ENCODE measurements at regions not wholly inside any gene's neighbourhood (a gene's known extent, or its start where the extent isn't known, plus 50 kb on each side); places are given as distances from the start of the nearest gene placed in this dataset.
A peak's percentile ranks its signal among the peaks of the same experiment; 100 is the strongest.

GRCh38 chr6:99833034-99833433 is 161.0 kb downstream of the MCHR2 start:
- intact Hi-C loops (cut with micrococcal nuclease): no loop called here
- Histone ChIP-seq H3K27ac (ENCODE audit: low read depth, low read length) (no peak overlapping the region), H3K4me1 (ENCODE audit: insufficient read depth, low read length) (no peaks in the 10 kb centered on the region), H3K36me3 (ENCODE audit: insufficient read depth, low read length) (no peaks in the 10 kb centered on the region), H3K27me3 (ENCODE audit: insufficient read depth, low read length) (no peaks in the 10 kb centered on the region), H3K4me3 (ENCODE audit: low read length in 2 of 2) (no peak overlapping the region), H3K9me3 (ENCODE audit: control insufficient read depth in 1 of 2, low read length in 2 of 2) (no peaks in the 10 kb centered on the region)
- peaks cover 0 to 1% of the 10 kb centered on the region in 2 donors for H3K27me3 Mint-ChIP-seq
- H3K36me3 Mint-ChIP-seq: no peaks in the 10 kb centered on the region
- no peak overlapping the region for H3K4me3 Mint-ChIP-seq
- peak overlapping the region in 1 of 7 donors; percentile 61 for H3K27ac Mint-ChIP-seq
- no peaks in the 10 kb centered on the region for H3K4me1 Mint-ChIP-seq
- ChIA-PET POLR2A (ENCODE audit: partially characterized antibody) (no interaction called here), CTCF (ENCODE audit: partially characterized antibody) (no interaction called here)
- no peak for DNase-seq
- no peaks in the 10 kb centered on the region for H3K9me3 Mint-ChIP-seq

GRCh38 chr6:99836471-99836870 is 157.6 kb downstream of the MCHR2 start:
- no peaks in the 10 kb centered on the region for H3K27me3 ChIP-seq (ENCODE audit: insufficient read depth, low read length)
- Mint-ChIP-seq H3K36me3 (no peaks in the 10 kb centered on the region), H3K27me3 (peaks cover 1 to 6% of the 10 kb centered on the region in 2 donors), H3K4me1 (no peaks in the 10 kb centered on the region), H3K9me3 (no peaks in the 10 kb centered on the region), H3K27ac (no peak overlapping the region), H3K4me3 (no peak overlapping the region)
- no peaks in the 10 kb centered on the region for H3K9me3 ChIP-seq (ENCODE audit: control insufficient read depth in 1 of 2, low read length in 2 of 2)
- no peaks in the 10 kb centered on the region for H3K4me1 ChIP-seq (ENCODE audit: insufficient read depth, low read length)
- intact Hi-C loops (cut with micrococcal nuclease): no loop called here
- ChIA-PET CTCF (ENCODE audit: partially characterized antibody) (no interaction called here), POLR2A (ENCODE audit: partially characterized antibody) (no interaction called here)
- no peak overlapping the region for H3K4me3 ChIP-seq (ENCODE audit: low read length in 2 of 2)
- H3K27ac ChIP-seq (ENCODE audit: low read depth, low read length): no peak overlapping the region
- H3K36me3 ChIP-seq (ENCODE audit: insufficient read depth, low read length): no peaks in the 10 kb centered on the region
- DNase-seq: no peak

- H3K27me3 Mint-ChIP-seq: peaks cover 4 to 7% of the 10 kb centered on the region in 2 donors
- intact Hi-C loops (cut with micrococcal nuclease): no loop called here
- no peak overlapping the region for H3K27ac Mint-ChIP-seq
- Histone ChIP-seq H3K36me3 (ENCODE audit: insufficient read depth, low read length) (no peaks in the 10 kb centered on the region), H3K9me3 (ENCODE audit: control insufficient read depth in 1 of 2, low read length in 2 of 2) (no peaks in the 10 kb centered on the region), H3K4me1 (ENCODE audit: insufficient read depth, low read length) (no peaks in the 10 kb centered on the region), H3K4me3 (ENCODE audit: low read length in 2 of 2) (no peak overlapping the region), H3K27me3 (ENCODE audit: insufficient read depth, low read length) (no peaks in the 10 kb centered on the region), H3K27ac (ENCODE audit: low read depth, low read length) (no peak overlapping the region)
- no peak for DNase-seq
- peaks cover 0 to 1% (median 0%) of the 10 kb centered on the region in 8 donors for H3K9me3 Mint-ChIP-seq
- ChIA-PET CTCF (ENCODE audit: partially characterized antibody) (interaction anchor here (1.2 kb wide), 1 partner anchor 30 kb away, joined by 3 read pairs; no protein-coding TSS in a partner anchor), POLR2A (ENCODE audit: partially characterized antibody) (no interaction called here)
- no peak overlapping the region for H3K4me3 Mint-ChIP-seq
- H3K36me3 Mint-ChIP-seq: no peaks in the 10 kb centered on the region
- H3K4me1 Mint-ChIP-seq: no peaks in the 10 kb centered on the region
These were observed 155.4 kb downstream of the MCHR2 start for GRCh38 chr6:99838607-99839006.

GRCh38 chr6:99841297-99841696 is 152.7 kb downstream of the MCHR2 start:
- no peaks in the 10 kb centered on the region for H3K9me3 ChIP-seq (ENCODE audit: control insufficient read depth in 1 of 2, low read length in 2 of 2)
- no peak for DNase-seq
- no peaks in the 10 kb centered on the region for H3K4me1 ChIP-seq (ENCODE audit: insufficient read depth, low read length)
- no peak overlapping the region for H3K27ac Mint-ChIP-seq
- CTCF ChIA-PET (ENCODE audit: partially characterized antibody): interaction anchor here (0.6 to 1.2 kb wide), 2 partner anchors 27 to 97 kb away, joined by 4 to 5 read pairs; no protein-coding TSS in a partner anchor
- no peak overlapping the region for H3K27ac ChIP-seq (ENCODE audit: low read depth, low read length)
- no peaks in the 10 kb centered on the region for H3K27me3 ChIP-seq (ENCODE audit: insufficient read depth, low read length)
- peaks cover 4 to 7% of the 10 kb centered on the region in 2 donors for H3K27me3 Mint-ChIP-seq
- H3K4me3 Mint-ChIP-seq: no peak overlapping the region
- POLR2A ChIA-PET (ENCODE audit: partially characterized antibody): no interaction called here
- intact Hi-C loops (cut with micrococcal nuclease): no loop called here
- H3K4me3 ChIP-seq (ENCODE audit: low read length in 2 of 2): no peak overlapping the region
- no peaks in the 10 kb centered on the region for H3K36me3 Mint-ChIP-seq
- no peaks in the 10 kb centered on the region for H3K36me3 ChIP-seq (ENCODE audit: insufficient read depth, low read length)
- H3K9me3 Mint-ChIP-seq: peaks cover 0 to 1% (median 0%) of the 10 kb centered on the region in 8 donors
- H3K4me1 Mint-ChIP-seq: no peaks in the 10 kb centered on the region

GRCh38 chr6:99846006-99846405 is 148.0 kb downstream of the MCHR2 start:
- peaks cover 0 to 1% (median 0%) of the 10 kb centered on the region in 8 donors for H3K9me3 Mint-ChIP-seq
- H3K27me3 Mint-ChIP-seq: peaks cover 5 to 11% of the 10 kb centered on the region in 2 donors
- CTCF ChIA-PET (ENCODE audit: partially characterized antibody): no interaction called here

GRCh38 chr6:99850841-99851240 is 143.2 kb downstream of the MCHR2 start:
- H3K36me3 ChIP-seq (ENCODE audit: insufficient read depth, low read length): no peaks in the 10 kb centered on the region
- H3K4me1 Mint-ChIP-seq: no peaks in the 10 kb centered on the region
- H3K4me3 Mint-ChIP-seq: no peak overlapping the region
- CTCF ChIA-PET (ENCODE audit: partially characterized antibody): interaction anchor here (1.5 kb wide), 1 partner anchor 17 kb away, joined by 5 read pairs; no protein-coding TSS in a partner anchor
- intact Hi-C loops (cut with micrococcal nuclease): no loop called here
- H3K27ac ChIP-seq (ENCODE audit: low read depth, low read length): no peak overlapping the region
- no peaks in the 10 kb centered on the region for H3K9me3 ChIP-seq (ENCODE audit: control insufficient read depth in 1 of 2, low read length in 2 of 2)
- no peak for DNase-seq
- no peaks in the 10 kb centered on the region for H3K27me3 ChIP-seq (ENCODE audit: insufficient read depth, low read length)
- no peak overlapping the region for H3K27ac Mint-ChIP-seq
- H3K27me3 Mint-ChIP-seq: peaks cover 14 to 17% of the 10 kb centered on the region in 2 donors
- no peaks in the 10 kb centered on the region for H3K4me1 ChIP-seq (ENCODE audit: insufficient read depth, low read length)
- POLR2A ChIA-PET (ENCODE audit: partially characterized antibody): no interaction called here
- H3K36me3 Mint-ChIP-seq: no peaks in the 10 kb centered on the region
- H3K4me3 ChIP-seq (ENCODE audit: low read length in 2 of 2): no peak overlapping the region
- H3K9me3 Mint-ChIP-seq: no peaks in the 10 kb centered on the region

More at GRCh38 chr6:99846006-99846405, 148.0 kb downstream of the MCHR2 start:
- Histone ChIP-seq H3K4me3 (ENCODE audit: low read length in 2 of 2) (no peak overlapping the region), H3K27ac (ENCODE audit: low read depth, low read length) (no peak overlapping the region), H3K4me1 (ENCODE audit: insufficient read depth, low read length) (no peaks in the 10 kb centered on the region), H3K36me3 (ENCODE audit: insufficient read depth, low read length) (no peaks in the 10 kb centered on the region), H3K9me3 (ENCODE audit: control insufficient read depth in 1 of 2, low read length in 2 of 2) (no peaks in the 10 kb centered on the region), H3K27me3 (ENCODE audit: insufficient read depth, low read length) (no peaks in the 10 kb centered on the region)
- H3K27ac Mint-ChIP-seq: no peak overlapping the region
- DNase-seq: no peak
- no peaks in the 10 kb centered on the region for H3K4me1 Mint-ChIP-seq
- intact Hi-C loops (cut with micrococcal nuclease): no loop called here
- no peaks in the 10 kb centered on the region for H3K36me3 Mint-ChIP-seq
- POLR2A ChIA-PET (ENCODE audit: partially characterized antibody): no interaction called here
- no peak overlapping the region for H3K4me3 Mint-ChIP-seq

GRCh38 chr6:99852031-99852430 is 142.0 kb downstream of the MCHR2 start:
- Mint-ChIP-seq H3K36me3 (no peaks in the 10 kb centered on the region), H3K4me3 (no peak overlapping the region), H3K27me3 (peaks cover 20% of the 10 kb centered on the region in 2 donors), H3K9me3 (no peaks in the 10 kb centered on the region), H3K4me1 (no peaks in the 10 kb centered on the region), H3K27ac (no peak overlapping the region)
- H3K9me3 ChIP-seq (ENCODE audit: control insufficient read depth in 1 of 2, low read length in 2 of 2): no peaks in the 10 kb centered on the region
- ChIA-PET POLR2A (ENCODE audit: partially characterized antibody) (no interaction called here), CTCF (ENCODE audit: partially characterized antibody) (interaction anchor here (4.3 kb wide), 1 partner anchor 17 kb away, joined by 31 read pairs; no protein-coding TSS in a partner anchor)
- DNase-seq: no peak
- intact Hi-C loops (cut with micrococcal nuclease): no loop called here
- no peaks in the 10 kb centered on the region for H3K4me1 ChIP-seq (ENCODE audit: insufficient read depth, low read length)
- no peaks in the 10 kb centered on the region for H3K36me3 ChIP-seq (ENCODE audit: insufficient read depth, low read length)
- H3K4me3 ChIP-seq (ENCODE audit: low read length in 2 of 2): no peak overlapping the region
- no peak overlapping the region for H3K27ac ChIP-seq (ENCODE audit: low read depth, low read length)
- no peaks in the 10 kb centered on the region for H3K27me3 ChIP-seq (ENCODE audit: insufficient read depth, low read length)

All from CD4-positive, alpha-beta memory T cell (primary cell).